Fibroblast of lung (primary cell): ENCODE measurements at regions not wholly inside any gene's neighbourhood (a gene's known extent, or its start where the extent isn't known, plus 50 kb on each side); places are given as distances from the start of the nearest gene placed in this dataset.

Experiments
- CTCF ChIP-seq, 2 donors: IDR thresholded peaks in 1 of 2; conservative IDR thresholded peaks in 1 of 2; 1 replicate in 1 of 2; 2 replicates in 1 of 2; pipeline ENCODE4 v1.5.1; 2011 to 2012; ENCODE audit warnings: low read length in 2 of 2, control low read depth in 1 of 2, inconsistent platforms in 1 of 2, low read depth in 1 of 2, mild to moderate bottlenecking in 1 of 2
- EZH2 ChIP-seq: IDR thresholded peaks from 2 replicates; pipeline ENCODE4 v1.5.1; 2012; ENCODE audit warnings: low read length, control low read depth, mild to moderate bottlenecking; ENCODE audit errors: missing control alignments

GRCh38 chr20:51924509-51924908, 122.2 kb upstream of the SALL4 start:
- no peak for TF ChIP-seq EZH2
- no peak for TF ChIP-seq CTCF (conservative IDR thresholded peaks at IDR 0.05 in 1 of 2, IDR thresholded peaks at IDR 0.05 in 1 of 2; ENCODE audit: low read depth in 1 of 2, low read length in 2 of 2)
